GM18858 (cell line): ENCODE measurements at regions not wholly inside any gene's neighbourhood (a gene's known extent, or its start where the extent isn't known, plus 50 kb on each side); places are given as distances from the start of the nearest gene placed in this dataset.

Source experiments
- ATAC-seq: cut with Tn5 transposase; IDR thresholded peaks from one replicate; pipeline ENCODE4 v1.9.1; 2021; ENCODE audit not compliant: unreplicated experiment

- no peak for ATAC-seq
Measured at GRCh38 chr3:6147883-6148282, 713.0 kb upstream of the GRM7 start.

- no peak for ATAC-seq
Measured at GRCh38 chr3:6155650-6156338, 705.1 kb upstream of the GRM7 start.

GRCh38 chr3:6165951-6166350, 695.0 kb upstream of the GRM7 start:
- no peak for ATAC-seq

- no peak for ATAC-seq
Measured at GRCh38 chr3:6168256-6168655, 692.7 kb upstream of the GRM7 start.

GRCh38 chr3:6172871-6173642, 687.9 kb upstream of the GRM7 start:
- ATAC-seq: no peak

GRCh38 chr3:6177417-6177816, 683.5 kb upstream of the GRM7 start:
- ATAC-seq: no peak

- ATAC-seq: no peak
Measured at GRCh38 chr3:6179761-6180160, 681.2 kb upstream of the GRM7 start.

- ATAC-seq: no peak
Measured at GRCh38 chr3:6180171-6180570, 680.7 kb upstream of the GRM7 start.

GRCh38 chr3:6182476-6182875, 678.4 kb upstream of the GRM7 start:
- ATAC-seq: no peak

GRCh38 chr3:6182909-6183308, 678.0 kb upstream of the GRM7 start:
- ATAC-seq: no peak

GRCh38 chr3:6189384-6189783, 671.5 kb upstream of the GRM7 start:
- ATAC-seq: no peak

- no peak for ATAC-seq
Measured at GRCh38 chr3:6204891-6205290, 656.0 kb upstream of the GRM7 start.

GRCh38 chr3:6216135-6217026, 644.5 kb upstream of the GRM7 start:
- no peak for ATAC-seq

- no peak for ATAC-seq
Measured at GRCh38 chr3:6220447-6220846, 640.5 kb upstream of the GRM7 start.

- ATAC-seq: no peak
Measured at GRCh38 chr3:6222069-6222468, 638.8 kb upstream of the GRM7 start.

GRCh38 chr3:6223572-6223971, 637.3 kb upstream of the GRM7 start:
- ATAC-seq: no peak

- no peak for ATAC-seq
Measured at GRCh38 chr3:6228958-6229683, 631.8 kb upstream of the GRM7 start.

- ATAC-seq: no peak
Measured at GRCh38 chr3:6229778-6230410, 631.0 kb upstream of the GRM7 start.

- ATAC-seq: no peak
Measured at GRCh38 chr3:6242104-6242503, 618.8 kb upstream of the GRM7 start.

GRCh38 chr3:6248528-6248927, 612.4 kb upstream of the GRM7 start:
- ATAC-seq: no peak
